ENCODE measurements at regions not wholly inside any gene's neighbourhood (a gene's known extent, or its start where the extent isn't known, plus 50 kb on each side); places are given as distances from the start of the nearest gene placed in this dataset.

DNA sequence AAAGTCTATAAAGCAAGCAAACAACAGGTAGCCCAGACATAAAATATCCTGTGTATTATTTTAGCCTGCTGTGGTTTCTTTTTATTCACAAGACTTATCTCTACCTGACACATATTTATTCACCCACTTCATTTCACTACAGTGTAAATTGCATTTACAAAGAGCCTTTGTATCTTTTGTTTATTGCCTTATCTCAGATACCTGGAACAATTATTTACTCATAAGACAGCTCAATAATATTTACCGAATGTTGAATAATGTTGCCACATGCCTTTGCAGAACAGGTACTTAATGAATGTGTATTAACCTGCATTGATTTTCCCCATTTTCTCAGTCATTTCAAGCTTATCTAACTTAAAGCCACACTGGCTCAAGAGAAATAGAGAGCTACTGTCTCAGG, 603.6 kb downstream of the FBXO15 start (continued):
- TF ChIP-seq ZNF462 (CRISPR knock-in tag; IDR thresholded peaks at IDR 0.05) (no peak), EZH2 (IDR thresholded peaks at IDR 0.05; ENCODE audit: low read depth, unreplicated experiment) (no peak), STAT1 (IDR thresholded peaks at IDR 0.05; ENCODE audit: unreplicated experiment) (no peak)

DNA sequence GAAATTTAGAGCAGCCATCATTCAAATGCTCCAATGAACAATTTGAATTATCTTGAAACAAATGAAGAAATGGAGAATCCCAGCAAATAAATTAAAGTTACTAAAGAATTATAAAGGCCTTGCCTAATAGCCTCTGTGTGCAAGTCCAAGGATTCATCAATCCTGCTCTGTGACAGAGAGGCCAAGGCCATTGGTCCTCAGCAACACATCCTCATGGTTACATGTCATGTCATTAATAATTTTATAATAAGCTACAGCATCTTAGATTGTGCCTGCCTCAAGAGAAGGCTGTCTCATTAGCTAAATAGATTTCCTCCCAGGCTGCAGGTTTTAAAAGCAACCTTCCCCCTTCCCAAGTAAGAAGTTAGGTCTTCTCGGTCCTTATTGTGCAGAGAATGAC, 611.6 kb downstream of the FBXO15 start:
- Histone ChIP-seq H3K27me3 (ENCODE audit: insufficient read depth) (no peaks in the 10 kb centered on the region), H3F3A (replicated peaks; ENCODE audit: low read depth) (no peaks in the 10 kb centered on the region), H3K36me3 (ENCODE audit: insufficient read depth) (no peaks in the 10 kb centered on the region), H3K9me2 (ENCODE audit: insufficient read depth) (peaks cover 3% of the 10 kb centered on the region; the same call in 1 of the 2 replicates), H3K4me1 (ENCODE audit: insufficient read depth) (peaks cover 11% of the 10 kb centered on the region; the same call in 1 of the 2 replicates), H3K27ac (ENCODE audit: low read depth) (no peak overlapping the region), H4K20me1 (replicated peaks; ENCODE audit: insufficient read depth) (no peaks in the 10 kb centered on the region), H3K79me2 (replicated peaks; ENCODE audit: insufficient read depth) (no peaks in the 10 kb centered on the region), H3K4me3 (no peak overlapping the region), H2AFZ (no peak overlapping the region), H3K4me2 (no peak overlapping the region)
- ATAC-seq (no peak), DNase-seq (ENCODE audit: low spot score) (no peak)
- no peak overlapping the region for H3K4me3 Mint-ChIP-seq
- H3K27me3 Mint-ChIP-seq (ENCODE audit: insufficient read depth, low read depth, poor library complexity) = no peaks in the 10 kb centered on the region
- H3K27ac Mint-ChIP-seq = no peak overlapping the region
- no peaks in the 10 kb centered on the region for H3K9me3 Mint-ChIP-seq
- peaks cover 10% of the 10 kb centered on the region; the same call in 2 of the 3 replicates for H3K4me1 Mint-ChIP-seq
- no peaks in the 10 kb centered on the region for H3K36me3 Mint-ChIP-seq (ENCODE audit: low read depth)
- TF ChIP-seq REST (IDR thresholded peaks at IDR 0.05; ENCODE audit: unreplicated experiment) = no peak
- no peak for TF ChIP-seq EZH2phosphoT487 (IDR thresholded peaks at IDR 0.05; ENCODE audit: unreplicated experiment)
- no peak for TF ChIP-seq ZNF331 (CRISPR knock-in tag; IDR thresholded peaks at IDR 0.05; ENCODE audit: low read depth)
- TF ChIP-seq CTCF (conservative IDR thresholded peaks at IDR 0.05; ENCODE audit: low read depth in 2 of 2) = no peak
- TF ChIP-seq JUNB (IDR thresholded peaks at IDR 0.05; ENCODE audit: unreplicated experiment) = no peak

Measured in GM23338 (cell line).